HG03196 (cell line): ENCODE measurements at regions not wholly inside any gene's neighbourhood (a gene's known extent, or its start where the extent isn't known, plus 50 kb on each side); places are given as distances from the start of the nearest gene placed in this dataset.
"Not testable (repeated sequence)": the region's sequence is repeated elsewhere in the genome, so short reads cannot be mapped to it uniquely, and the experiment has no call there.

Experiments
- ATAC-seq: cut with Tn5 transposase; IDR thresholded peaks from one replicate; pipeline ENCODE4 v1.9.1; 2021; ENCODE audit not compliant: unreplicated experiment

GRCh38 chr20:25989686-25990085 is 293.0 kb upstream of the ZNF337 start:
- ATAC-seq, result not testable (repeated sequence)

- no peak for ATAC-seq
Measured at GRCh38 chr20:25989196-25989595, 292.5 kb upstream of the ZNF337 start.

DNA sequence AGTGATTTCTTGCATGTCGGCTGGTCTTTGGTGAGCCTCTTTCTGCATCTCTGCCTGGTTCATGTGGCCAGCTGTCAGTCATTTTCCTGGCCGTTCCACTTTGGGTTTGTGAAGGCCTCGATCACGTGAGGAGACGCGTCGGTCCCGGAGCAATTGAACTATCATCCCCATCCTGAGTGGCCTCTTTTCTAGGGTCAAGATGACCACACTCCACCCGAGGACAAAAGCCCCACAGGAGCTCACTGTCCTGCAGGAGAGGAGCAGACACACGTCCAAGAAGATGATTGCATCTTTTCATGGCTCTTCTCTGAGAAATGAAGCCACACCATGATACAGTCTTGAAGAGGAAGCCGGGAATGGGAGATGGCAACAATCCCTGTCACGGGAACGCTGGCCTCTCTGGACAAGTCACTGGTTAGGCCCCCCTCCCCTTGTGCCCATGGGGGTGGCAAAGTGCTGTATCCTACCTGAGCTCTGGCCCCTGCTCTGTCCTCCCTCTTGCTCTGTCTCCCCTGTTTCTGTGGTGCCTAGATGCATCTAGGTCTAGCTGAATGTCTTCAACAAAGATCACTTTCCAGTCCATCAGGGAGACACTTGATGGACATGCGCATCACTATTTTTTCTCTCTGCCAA is 291.4 kb upstream of the ZNF337 start:
- ATAC-seq, result not testable (repeated sequence)

GRCh38 chr20:25987073-25987927 is 290.6 kb upstream of the ZNF337 start:
- ATAC-seq, result peak; percentile 56

DNA sequence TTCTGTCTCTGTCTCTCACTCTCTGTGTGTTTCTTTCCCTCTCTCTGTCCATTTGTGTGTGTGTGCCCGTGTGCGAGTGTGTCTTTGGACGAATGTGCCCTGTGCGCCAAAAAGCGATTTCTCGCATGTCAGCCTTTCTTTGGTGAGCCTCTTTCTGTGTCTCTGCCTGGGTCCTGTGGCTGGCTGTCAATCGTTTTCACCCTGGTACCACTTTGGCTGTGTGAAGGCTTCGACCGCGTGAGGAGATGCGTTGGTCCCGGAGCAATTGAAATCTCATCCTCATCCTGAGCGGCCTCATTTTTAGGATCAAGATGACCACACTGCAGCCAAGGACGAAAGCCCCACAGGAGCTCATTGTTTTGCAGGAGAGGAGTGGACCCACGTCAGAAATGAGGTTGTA is 288.9 kb upstream of the ZNF337 start:
- no peak for ATAC-seq

- no peak for ATAC-seq
Measured at GRCh38 chr20:25984933-25985332, 288.3 kb upstream of the ZNF337 start.

GRCh38 chr20:25982701-25983100 is 286.0 kb upstream of the ZNF337 start:
- not testable (repeated sequence) for ATAC-seq

DNA sequence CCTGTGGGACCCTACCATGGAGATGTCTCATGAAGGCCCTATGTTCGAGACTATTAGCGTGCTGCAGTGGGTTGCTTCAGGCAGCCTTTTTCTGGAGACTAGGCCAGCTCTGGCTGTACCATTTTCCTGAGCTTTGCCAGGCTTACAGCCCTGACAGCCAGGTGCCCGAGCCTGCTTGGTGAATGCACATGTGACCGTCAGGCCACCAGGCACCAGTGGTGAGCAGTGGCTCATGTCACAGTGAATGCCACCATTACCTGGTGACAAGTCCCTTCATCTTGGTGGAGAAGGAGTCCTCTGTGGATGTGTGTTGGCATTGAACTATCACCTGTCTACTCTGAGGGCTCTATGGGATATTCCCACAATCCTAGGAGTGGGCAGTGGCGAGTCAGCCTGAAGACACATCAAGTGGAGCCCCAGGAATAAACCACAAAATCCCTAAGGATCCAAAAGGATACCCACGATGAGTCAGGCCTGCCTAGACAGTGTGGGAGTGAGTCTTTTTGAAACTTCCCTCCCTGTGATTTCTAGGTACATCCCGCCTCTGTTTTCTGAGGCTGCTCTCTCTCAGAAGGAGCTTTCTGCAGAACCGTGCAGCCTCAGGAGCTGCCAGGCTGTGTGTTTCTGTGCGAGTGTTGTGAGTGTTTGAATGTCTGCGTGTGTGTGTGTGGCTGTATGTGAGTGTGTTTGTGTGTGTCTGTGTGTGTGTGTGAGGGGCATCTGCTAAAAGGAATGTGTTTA is 282.0 kb upstream of the ZNF337 start:
- not testable (repeated sequence) for ATAC-seq

DNA sequence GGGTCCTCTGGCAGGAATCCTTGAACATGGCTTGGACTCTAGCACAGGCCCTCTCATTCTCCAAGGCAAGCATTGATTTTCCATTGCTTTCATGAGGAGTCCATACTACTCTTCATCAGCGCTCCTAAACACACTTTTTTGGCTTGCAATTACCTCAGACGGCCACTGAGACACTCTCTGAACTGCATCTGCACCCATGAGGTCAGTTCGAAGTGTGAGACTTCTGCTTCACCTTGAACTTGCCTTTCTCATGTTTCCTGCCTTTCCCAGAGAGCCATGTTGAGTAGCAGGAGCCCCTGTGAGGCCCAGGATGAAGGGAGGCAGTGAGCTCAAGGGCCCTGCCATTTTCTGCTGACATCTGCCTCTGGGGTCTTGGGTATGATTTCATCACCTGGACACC is 279.2 kb upstream of the ZNF337 start:
- not testable (repeated sequence) for ATAC-seq

DNA sequence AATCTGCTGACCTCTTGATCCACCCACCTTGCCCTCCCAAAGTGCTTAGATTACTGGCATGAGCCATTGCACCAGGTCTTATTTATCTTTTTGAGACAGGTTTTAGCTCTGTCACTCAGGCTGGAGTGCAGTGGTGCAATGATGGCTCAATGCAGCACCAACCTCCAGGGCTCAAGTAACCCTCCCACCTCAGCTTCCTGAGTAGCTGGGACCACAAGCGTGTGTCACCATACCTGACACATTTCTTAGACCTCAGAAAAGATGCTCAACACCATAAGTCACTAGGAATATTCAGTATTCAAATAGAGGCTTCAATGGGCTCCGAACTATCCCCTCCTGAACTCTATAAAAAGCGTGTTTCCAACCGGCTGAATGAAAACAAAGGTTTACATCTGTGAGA is 268.6 kb upstream of the ZNF337 start:
- not testable (repeated sequence) for ATAC-seq

DNA sequence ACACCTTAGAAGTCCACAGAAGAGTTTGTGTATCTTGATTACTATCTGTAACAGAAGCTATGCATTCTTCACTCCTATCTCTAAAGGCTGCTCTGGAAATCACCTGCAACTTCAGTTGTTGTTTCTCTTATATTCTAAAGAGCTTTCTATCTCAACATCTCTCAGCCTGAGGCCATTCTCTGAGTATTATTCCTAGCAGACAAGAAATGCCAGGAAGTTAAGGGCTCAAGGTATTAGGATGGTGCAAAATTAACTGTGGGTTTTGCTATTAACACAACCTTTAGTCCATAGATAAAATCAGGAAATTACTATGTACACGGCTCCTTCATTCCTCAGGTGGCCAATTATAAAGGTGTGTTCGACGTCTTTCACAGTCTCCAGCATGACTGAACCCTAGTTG is 257.2 kb upstream of the ZNF337 start:
- not testable (repeated sequence) for ATAC-seq

DNA sequence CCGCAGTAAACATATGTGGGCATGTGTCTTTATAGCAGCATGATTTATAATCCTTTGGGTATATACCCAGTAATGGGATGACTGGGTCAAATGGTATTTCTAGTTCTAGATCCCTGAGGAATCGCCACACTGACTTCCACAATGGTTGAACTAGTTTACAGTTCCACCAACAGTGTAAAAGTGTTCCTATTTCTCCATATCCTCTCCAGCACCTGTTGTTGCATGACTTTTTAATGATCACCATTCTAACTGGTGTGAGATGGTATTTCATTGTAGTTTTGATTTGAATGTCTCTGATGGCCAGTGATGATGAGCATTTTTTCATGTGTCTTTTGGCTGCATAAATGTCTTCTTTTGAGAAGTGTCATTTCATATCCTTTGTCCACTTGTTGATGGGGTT is 238.6 kb upstream of the ZNF337 start:
- ATAC-seq, result not testable (repeated sequence)

DNA sequence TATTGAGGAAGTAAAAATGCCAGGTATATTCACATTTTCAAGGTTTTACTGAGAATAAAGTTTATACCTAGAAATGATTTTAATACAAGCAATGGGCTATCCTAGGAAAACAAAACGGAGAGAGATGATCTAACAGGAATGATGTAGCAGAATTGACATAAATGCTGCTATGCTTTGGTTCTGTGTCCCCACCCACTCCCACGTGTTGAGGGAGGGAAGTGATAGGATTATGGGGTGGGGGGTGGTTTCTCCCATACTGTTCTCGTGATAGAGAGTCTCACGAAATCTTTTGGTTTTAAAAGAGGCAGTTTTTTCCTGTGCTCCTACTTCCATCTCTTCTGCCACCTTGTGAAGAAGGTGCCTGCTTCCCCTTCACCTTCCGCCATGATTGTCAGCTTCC is 236.2 kb upstream of the ZNF337 start:
- ATAC-seq, result not testable (repeated sequence)

DNA sequence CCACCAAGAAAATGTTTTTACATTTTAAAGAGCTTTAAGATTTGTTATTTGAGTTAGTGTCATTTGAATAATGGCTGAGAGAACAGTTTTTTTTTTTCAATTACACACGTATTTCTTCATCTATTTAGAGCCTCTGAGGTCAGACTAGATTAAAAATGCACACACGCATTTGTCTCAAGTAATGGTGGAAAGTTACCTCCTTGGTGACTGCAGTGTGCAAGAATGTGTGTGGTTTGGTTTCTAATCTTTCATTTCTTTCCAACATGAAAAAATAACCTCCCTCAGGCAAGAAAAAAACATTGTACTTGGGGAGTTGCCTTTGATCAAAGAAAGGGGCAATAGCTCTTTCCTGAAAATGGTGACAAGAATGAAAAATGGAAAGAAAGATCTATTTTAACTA is 235.5 kb upstream of the ZNF337 start:
- ATAC-seq, result not testable (repeated sequence)

GRCh38 chr20:25902321-25902720 is 205.7 kb upstream of the ZNF337 start:
- not testable (repeated sequence) for ATAC-seq

GRCh38 chr20:25898663-25899062 is 202.0 kb upstream of the ZNF337 start:
- not testable (repeated sequence) for ATAC-seq

GRCh38 chr20:25879096-25879495 is 182.4 kb upstream of the ZNF337 start:
- ATAC-seq, result not testable (repeated sequence)

GRCh38 chr20:25868650-25868979 is 172.0 kb upstream of the ZNF337 start:
- not testable (repeated sequence) for ATAC-seq

DNA sequence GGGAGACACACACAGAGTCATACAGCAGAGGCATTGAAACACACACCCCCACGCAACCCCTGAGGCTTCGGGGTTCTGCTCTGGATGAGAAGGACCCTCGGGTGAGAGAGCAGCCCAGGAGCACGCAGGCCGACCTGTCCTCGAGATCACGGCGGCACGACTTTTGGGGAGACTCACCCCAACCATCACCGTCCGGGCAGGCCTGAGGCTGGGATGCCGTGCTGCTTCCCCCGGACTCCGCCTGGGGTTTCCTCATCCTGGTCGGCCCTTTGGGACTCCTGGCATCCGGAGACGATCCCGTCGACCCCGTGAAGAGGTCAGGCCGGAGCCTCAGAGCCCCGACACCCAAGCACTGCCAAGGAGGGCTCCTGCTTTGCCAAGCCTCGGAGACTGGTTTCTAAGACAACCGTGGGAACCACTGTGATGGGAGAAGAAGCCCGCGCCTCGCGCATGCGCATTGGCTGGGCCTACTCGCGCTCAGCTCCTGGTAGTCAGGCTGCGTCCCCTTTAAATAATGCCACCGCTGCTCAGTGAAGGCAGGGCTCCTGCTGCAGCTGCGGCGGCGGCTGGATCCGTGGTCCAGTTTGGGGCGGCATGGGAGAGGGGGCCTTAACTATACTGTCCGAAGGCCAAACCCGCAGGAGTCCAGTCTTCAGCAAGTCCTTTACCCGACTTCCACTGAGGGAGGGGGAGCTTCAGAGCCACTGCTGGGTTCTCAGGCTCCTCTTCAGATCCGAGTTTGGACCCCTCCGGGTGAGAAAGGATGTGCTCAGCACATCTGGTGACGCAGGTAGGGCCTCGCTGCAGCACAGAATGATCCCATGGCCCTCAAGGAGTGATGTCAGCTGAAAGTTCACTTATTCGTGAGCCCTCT is 171.4 kb upstream of the ZNF337 start:
- no peak for ATAC-seq

- not testable (repeated sequence) for ATAC-seq
Measured at GRCh38 chr20:25867015-25867775, 170.5 kb upstream of the ZNF337 start.
